ENCODE measurements at regions not wholly inside any gene's neighbourhood (a gene's known extent, or its start where the extent isn't known, plus 50 kb on each side); places are given as distances from the start of the nearest gene placed in this dataset.
"Not testable (repeated sequence)": the region's sequence is repeated elsewhere in the genome, so short reads cannot be mapped to it uniquely, and the experiment has no call there.

- no peaks in the 10 kb centered on the region for H3K27me3 ChIP-seq
- no peak for ATAC-seq
Measured at GRCh38 chr21:17118638-17119384, 394.0 kb upstream of the CXADR start.

GRCh38 chr21:17119466-17120297 lies 393.2 kb upstream of the CXADR start:
- Histone ChIP-seq H3K27ac (no peak overlapping the region), H3K36me3 (no peaks in the 10 kb centered on the region), H3K4me3 (no peak overlapping the region), H3K9me3 (no peaks in the 10 kb centered on the region), H3K4me1 (no peaks in the 10 kb centered on the region), H3K27me3 (no peaks in the 10 kb centered on the region)
- TF ChIP-seq CTCF (IDR thresholded peaks at IDR 0.05): no peak
- DNase-seq (no peak), ATAC-seq (no peak)
- intact Hi-C loops (cut with DNase I): no loop called here

More at GRCh38 chr21:17118638-17119384, 394.0 kb upstream of the CXADR start:
- Histone ChIP-seq H3K27ac (no peak overlapping the region), H3K9me3 (no peaks in the 10 kb centered on the region), H3K4me3 (no peak overlapping the region), H3K36me3 (no peaks in the 10 kb centered on the region), H3K4me1 (no peaks in the 10 kb centered on the region)
- intact Hi-C loops (cut with DNase I): no loop called here
- no peak for DNase-seq
- no peak for TF ChIP-seq CTCF (IDR thresholded peaks at IDR 0.05)

GRCh38 chr21:17127395-17127794 lies 385.4 kb upstream of the CXADR start:
- ATAC-seq; DNase-seq; H3K27ac ChIP-seq; H3K4me3 ChIP-seq; intact Hi-C loops (cut with DNase I); H3K27me3 ChIP-seq; H3K9me3 ChIP-seq; H3K36me3 ChIP-seq; H3K4me1 ChIP-seq: not testable (repeated sequence)

- Histone ChIP-seq H3K4me1 (no peaks in the 10 kb centered on the region), H3K36me3 (no peaks in the 10 kb centered on the region), H3K4me3 (no peak overlapping the region), H3K27ac (no peak overlapping the region), H3K9me3 (no peaks in the 10 kb centered on the region), H3K27me3 (no peaks in the 10 kb centered on the region)
- DNase-seq: no peak
- ATAC-seq: no peak
- TF ChIP-seq CTCF (IDR thresholded peaks at IDR 0.05): no peak
- intact Hi-C loops (cut with DNase I): no loop called here
Measured at GRCh38 chr21:17128132-17128531, 384.7 kb upstream of the CXADR start.

- DNase-seq; ATAC-seq; H3K36me3 ChIP-seq; H3K9me3 ChIP-seq; H3K27ac ChIP-seq; H3K4me1 ChIP-seq; H3K27me3 ChIP-seq; intact Hi-C loops (cut with DNase I): not testable (repeated sequence)
- peak overlapping the region; percentile 45 for H3K4me3 ChIP-seq
Measured at GRCh38 chr21:17139159-17139558, 373.7 kb upstream of the CXADR start.

GRCh38 chr21:17139696-17140095 lies 373.1 kb upstream of the CXADR start:
- ATAC-seq (peak; percentile 59), DNase-seq (no peak)
- Histone ChIP-seq H3K27me3 (no peaks in the 10 kb centered on the region), H3K27ac (no peak overlapping the region), H3K36me3 (no peaks in the 10 kb centered on the region), H3K9me3 (no peaks in the 10 kb centered on the region), H3K4me3 (peak overlapping the region; percentile 45), H3K4me1 (no peaks in the 10 kb centered on the region)
- intact Hi-C loops (cut with DNase I): no loop called here
- no peak for TF ChIP-seq CTCF (IDR thresholded peaks at IDR 0.05)
